GM04504 (cell line): ENCODE measurements at regions not wholly inside any gene's neighbourhood (a gene's known extent, or its start where the extent isn't known, plus 50 kb on each side); places are given as distances from the start of the nearest gene placed in this dataset.
A peak's percentile ranks its signal among the peaks of the same experiment; 100 is the strongest.

Experiments used
- DNase-seq: peaks from one replicate; pipeline ENCODE4 v3.0.0-alpha.2; 2012; ENCODE audit warnings: low read depth

GRCh38 chr11:19403196-19403895, 162.6 kb upstream of the E2F8 start:
- DNase-seq = no peak

- DNase-seq = no peak
Observed at GRCh38 chr11:19400296-19400695, 159.6 kb upstream of the E2F8 start.

- peak; percentile 76 for DNase-seq
Observed at GRCh38 chr11:19398772-19399527, 158.2 kb upstream of the E2F8 start.

DNA sequence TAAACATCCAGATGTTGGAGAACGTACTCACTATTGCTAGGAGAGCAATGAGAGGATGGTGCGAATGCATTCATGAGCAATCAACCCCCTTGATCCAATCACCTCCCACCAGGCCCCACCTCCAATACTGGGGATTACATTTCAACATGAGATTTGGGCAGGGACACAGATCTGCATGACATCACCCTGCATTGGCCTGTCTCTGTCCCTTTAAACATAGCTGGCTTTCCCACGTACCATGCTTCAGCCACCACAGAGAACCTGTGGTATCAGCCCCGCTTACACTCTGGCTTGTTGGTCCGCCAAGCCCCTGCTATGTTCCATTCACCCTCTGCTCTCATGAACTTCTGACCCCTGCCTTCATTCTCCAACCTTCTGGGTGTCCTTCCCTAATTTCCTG, 157.5 kb upstream of the E2F8 start:
- no peak for DNase-seq

GRCh38 chr11:19395050-19395449, 154.3 kb upstream of the E2F8 start:
- DNase-seq = no peak

DNA sequence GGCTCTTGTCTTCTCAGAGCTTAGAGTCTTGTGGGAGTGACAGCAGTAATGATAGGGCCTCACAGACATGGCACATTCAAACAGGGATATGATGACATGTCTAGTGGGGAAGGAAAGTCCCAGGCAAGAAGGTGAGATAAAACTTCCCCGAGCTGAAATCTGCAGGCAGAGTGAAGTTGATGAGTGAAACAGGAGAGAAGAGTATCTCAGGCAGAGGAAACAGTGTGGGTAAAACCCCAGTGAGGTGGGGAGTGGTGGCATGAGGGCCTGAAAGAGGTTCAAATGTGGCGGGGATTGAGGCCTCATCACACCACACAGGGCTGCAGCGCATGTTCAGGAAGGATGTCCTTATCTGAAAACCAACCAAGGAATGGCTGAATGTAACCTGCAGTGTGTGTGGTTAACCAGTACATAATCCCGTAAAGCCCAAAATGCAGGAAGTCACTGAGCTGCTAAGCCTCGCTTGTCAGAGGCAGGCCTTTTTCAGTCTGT, 153.8 kb upstream of the E2F8 start:
- DNase-seq = no peak

DNA sequence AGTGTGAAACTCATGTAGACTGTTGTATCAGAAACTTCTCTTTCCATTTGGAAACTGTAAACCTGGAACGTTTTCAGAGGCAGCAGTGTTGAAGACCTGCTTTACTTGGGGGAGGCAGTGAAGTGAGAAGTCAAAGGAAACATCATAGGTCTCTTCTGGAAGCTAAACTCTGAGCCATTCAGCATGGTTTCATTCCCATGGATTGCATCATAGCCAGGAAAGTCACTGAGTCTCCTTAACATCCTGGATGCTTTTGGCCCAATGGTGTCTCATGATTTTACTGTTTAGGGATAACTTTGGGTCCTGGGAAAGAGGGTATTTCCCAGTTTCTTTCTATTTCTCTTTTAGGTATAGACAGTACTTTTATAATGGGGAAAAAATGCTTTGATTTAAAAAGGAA, 153.2 kb upstream of the E2F8 start:
- DNase-seq = no peak

- DNase-seq = no peak
Observed at GRCh38 chr11:19392847-19393518, 152.2 kb upstream of the E2F8 start.

- DNase-seq = peak; percentile 35
Observed at GRCh38 chr11:19392321-19392720, 151.6 kb upstream of the E2F8 start.

- no peak for DNase-seq
Observed at GRCh38 chr11:19391652-19392051, 150.9 kb upstream of the E2F8 start.

GRCh38 chr11:19391026-19391425, 150.3 kb upstream of the E2F8 start:
- DNase-seq = no peak

GRCh38 chr11:19389787-19390303, 149.1 kb upstream of the E2F8 start:
- no peak for DNase-seq

DNA sequence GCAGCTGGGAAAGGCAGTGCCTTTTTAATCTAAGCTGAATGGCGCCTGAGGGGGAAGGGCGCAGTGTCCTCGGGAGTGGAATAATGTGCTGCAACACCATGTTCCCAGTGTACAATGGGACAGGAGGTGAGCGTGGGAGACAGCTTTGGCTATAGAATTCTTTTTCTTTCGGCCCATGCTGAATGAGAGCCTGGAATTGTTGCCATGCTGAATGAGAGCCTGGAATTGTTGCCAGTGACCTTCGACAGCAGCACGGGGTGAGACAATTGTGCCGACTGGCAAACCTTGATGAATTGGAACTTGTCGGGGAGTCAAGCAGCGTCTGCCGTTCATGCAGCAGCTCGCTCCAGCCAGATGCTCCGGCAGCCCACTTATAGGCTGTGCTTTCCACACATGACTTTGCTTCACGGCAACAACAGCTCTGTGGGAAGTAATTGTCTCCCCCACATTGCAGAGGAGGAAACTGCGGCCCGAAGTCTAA, 141.4 kb upstream of the E2F8 start:
- no peak for DNase-seq

GRCh38 chr11:19380375-19380774, 139.6 kb upstream of the E2F8 start:
- DNase-seq = no peak

GRCh38 chr11:19379465-19379864, 138.7 kb upstream of the E2F8 start:
- DNase-seq = no peak

- no peak for DNase-seq
Observed at GRCh38 chr11:19378814-19379213, 138.1 kb upstream of the E2F8 start.

GRCh38 chr11:19377881-19378280, 137.1 kb upstream of the E2F8 start:
- DNase-seq = no peak

DNA sequence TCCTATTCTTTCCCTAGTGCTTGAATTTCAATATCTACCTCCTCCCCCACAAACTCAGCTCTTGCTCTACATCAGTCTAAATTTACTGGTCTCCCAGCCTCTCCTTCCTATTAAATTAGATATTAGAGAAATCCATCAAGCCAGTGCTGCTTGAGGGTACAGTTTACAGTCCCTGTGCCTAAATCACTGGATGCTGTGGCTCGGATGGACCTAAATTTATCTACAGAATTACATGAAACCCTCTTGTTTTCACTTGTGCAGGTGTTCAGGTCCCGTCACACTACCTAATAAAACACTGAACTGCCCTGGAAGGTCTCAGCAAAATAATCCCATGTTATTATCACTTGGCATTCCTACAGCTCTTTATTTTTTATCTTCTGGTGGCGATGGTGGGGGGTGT, 134.7 kb upstream of the E2F8 start:
- no peak for DNase-seq

DNA sequence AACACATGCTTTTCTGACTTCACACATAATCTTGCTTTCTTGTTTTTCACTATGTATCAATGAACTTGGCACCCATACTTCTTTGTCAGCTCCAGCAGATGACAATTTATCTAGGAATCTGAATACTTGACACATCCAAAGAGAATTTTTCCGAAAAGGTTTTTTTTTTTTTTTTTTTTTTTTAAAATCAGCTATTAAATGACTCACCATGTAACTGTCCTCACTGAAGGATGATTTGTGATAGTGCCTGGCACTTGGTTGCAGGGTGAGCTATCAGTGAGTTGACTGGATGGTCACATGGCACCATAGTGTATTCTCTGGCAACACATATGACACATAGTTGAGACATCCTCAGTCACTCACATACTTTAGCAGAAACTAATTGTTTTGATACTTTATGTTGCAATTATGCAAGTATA, 133.4 kb upstream of the E2F8 start:
- DNase-seq = peak; percentile 96

DNA sequence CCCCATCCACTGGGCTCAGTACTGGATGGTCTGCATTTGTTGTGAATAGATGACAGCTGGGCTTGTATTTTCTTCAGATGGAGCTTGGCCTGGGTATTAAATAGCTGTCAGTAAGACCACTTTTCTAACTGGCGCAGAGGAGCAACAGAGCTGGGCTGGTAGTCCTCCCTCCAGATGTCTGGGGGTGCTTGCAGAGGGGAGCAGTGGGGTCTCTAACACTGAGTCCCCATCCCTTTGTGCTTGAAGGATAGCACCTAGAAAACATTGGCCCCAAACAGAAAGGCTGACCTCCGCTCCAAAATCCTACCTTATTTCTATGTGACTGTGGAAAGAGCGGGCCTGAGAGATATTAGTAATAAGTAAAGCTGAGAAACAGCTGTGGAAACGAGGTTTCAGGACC, 131.6 kb upstream of the E2F8 start:
- DNase-seq = no peak

GRCh38 chr11:19370100-19370861, 129.5 kb upstream of the E2F8 start:
- no peak for DNase-seq
